DND-41 (cell line): ENCODE measurements at regions not wholly inside any gene's neighbourhood (a gene's known extent, or its start where the extent isn't known, plus 50 kb on each side); places are given as distances from the start of the nearest gene placed in this dataset.

Experiments
- EZH2 ChIP-seq: IDR thresholded peaks from 3 replicates; pipeline ENCODE4 v1.6.1; 2012; ENCODE audit warnings: borderline replicate concordance, low read depth, mild to moderate bottlenecking, moderate library complexity, low read length, inconsistent platforms; ENCODE audit not compliant: severe bottlenecking
- TF ChIP-seq, protein P1 (sequence below): IDR thresholded peaks from 2 replicates; pipeline ENCODE4 v1.5.1; 2012; ENCODE audit warnings: borderline replicate concordance, low read length, moderate library complexity, mild to moderate bottlenecking; ENCODE audit not compliant: poor library complexity, severe bottlenecking; ENCODE audit errors: extremely low read depth

DNA sequence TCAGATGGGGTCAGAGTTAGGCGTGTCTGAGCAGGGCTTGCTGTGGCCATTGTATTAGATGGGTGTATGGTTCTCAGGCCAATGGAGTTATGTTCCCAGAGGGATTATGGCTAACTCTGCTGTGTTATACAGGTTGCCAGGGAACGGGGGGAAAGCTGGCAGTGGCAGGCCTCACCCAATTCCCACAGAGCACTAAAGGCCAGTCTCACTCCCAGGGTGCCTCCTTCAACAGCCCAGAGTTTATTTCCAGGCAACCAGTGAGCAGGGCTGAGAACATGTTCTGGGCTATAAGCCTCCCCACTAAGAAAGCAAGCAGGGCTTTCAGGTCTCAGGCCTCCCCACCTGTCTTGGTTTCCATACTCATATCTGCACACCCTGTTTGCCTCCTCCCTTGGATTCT lies 597.9 kb downstream of the ZNF608 start:
- TF ChIP-seq, protein P1, sequence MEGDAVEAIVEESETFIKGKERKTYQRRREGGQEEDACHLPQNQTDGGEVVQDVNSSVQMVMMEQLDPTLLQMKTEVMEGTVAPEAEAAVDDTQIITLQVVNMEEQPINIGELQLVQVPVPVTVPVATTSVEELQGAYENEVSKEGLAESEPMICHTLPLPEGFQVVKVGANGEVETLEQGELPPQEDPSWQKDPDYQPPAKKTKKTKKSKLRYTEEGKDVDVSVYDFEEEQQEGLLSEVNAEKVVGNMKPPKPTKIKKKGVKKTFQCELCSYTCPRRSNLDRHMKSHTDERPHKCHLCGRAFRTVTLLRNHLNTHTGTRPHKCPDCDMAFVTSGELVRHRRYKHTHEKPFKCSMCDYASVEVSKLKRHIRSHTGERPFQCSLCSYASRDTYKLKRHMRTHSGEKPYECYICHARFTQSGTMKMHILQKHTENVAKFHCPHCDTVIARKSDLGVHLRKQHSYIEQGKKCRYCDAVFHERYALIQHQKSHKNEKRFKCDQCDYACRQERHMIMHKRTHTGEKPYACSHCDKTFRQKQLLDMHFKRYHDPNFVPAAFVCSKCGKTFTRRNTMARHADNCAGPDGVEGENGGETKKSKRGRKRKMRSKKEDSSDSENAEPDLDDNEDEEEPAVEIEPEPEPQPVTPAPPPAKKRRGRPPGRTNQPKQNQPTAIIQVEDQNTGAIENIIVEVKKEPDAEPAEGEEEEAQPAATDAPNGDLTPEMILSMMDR = no peak
- TF ChIP-seq EZH2 = no peak
